ENCODE measurements at regions not wholly inside any gene's neighbourhood (a gene's known extent, or its start where the extent isn't known, plus 50 kb on each side); places are given as distances from the start of the nearest gene placed in this dataset.

GRCh38 chr14:23785208-23785607 lies 149.0 kb downstream of the DHRS2 start:
- Histone ChIP-seq H3K9ac (ENCODE audit: insufficient read depth, low read length, poor library complexity, severe bottlenecking) (no peak overlapping the region), H2AFZ (ENCODE audit: insufficient read depth, low read depth, low read length, poor library complexity, severe bottlenecking) (no peak overlapping the region), H3K27ac (ENCODE audit: low read depth in 1 of 2, low read length in 2 of 2) (no peak overlapping the region), H3K36me3 (replicated peaks in 1 of 2; ENCODE audit: control insufficient read depth in 1 of 2, insufficient read depth in 2 of 2, low read length in 2 of 2) (no peaks in the 10 kb centered on the region), H3K4me2 (replicated peaks; ENCODE audit: extremely low read depth, low read length, poor library complexity, severe bottlenecking) (no peak overlapping the region), H3K27me3 (ENCODE audit: control insufficient read depth in 2 of 2, insufficient read depth in 2 of 2, low read length in 2 of 2) (peaks cover 0 to 2% of the 10 kb centered on the region in 2 donors), H3K4me3 (replicated peaks in 1 of 3; ENCODE audit: low read depth in 2 of 3, low read length in 3 of 3) (no peak overlapping the region), H3K79me2 (ENCODE audit: insufficient read depth, low read length) (no peaks in the 10 kb centered on the region), H3K4me1 (ENCODE audit: control insufficient read depth in 1 of 2, insufficient read depth in 2 of 2, low read length in 2 of 2) (no peaks in the 10 kb centered on the region), H3K9me3 (replicated peaks in 1 of 2; ENCODE audit: control insufficient read depth in 1 of 2, insufficient read depth in 1 of 2, low read length in 2 of 2) (no peaks in the 10 kb centered on the region), H4K20me1 (ENCODE audit: insufficient read depth, low read length) (no peaks in the 10 kb centered on the region)
- no peak overlapping the region for H3K4me3 Mint-ChIP-seq
- no peak for TF ChIP-seq CTCF (IDR thresholded peaks at IDR 0.05)
- no peak for DNase-seq
- H3K27me3 Mint-ChIP-seq (ENCODE audit: low read depth in 3 of 3) = peaks cover 0 to 6% (median 3%) of the 10 kb centered on the region in 3 donors
- peaks cover 0 to 12% (median 5%) of the 10 kb centered on the region in 7 donors for H3K9me3 Mint-ChIP-seq
- no peaks in the 10 kb centered on the region for H3K4me1 Mint-ChIP-seq
- H3K27ac Mint-ChIP-seq = no peak overlapping the region
- H3K36me3 Mint-ChIP-seq = no peaks in the 10 kb centered on the region
- intact Hi-C loops (cut with micrococcal nuclease) = no loop called here
- 80% methylated on average over 1 of the region's 1 CpG for WGBS (ENCODE audit: insufficient coverage)

- no peaks in the 10 kb centered on the region for H3K36me3 Mint-ChIP-seq
- no peaks in the 10 kb centered on the region for H4K20me1 ChIP-seq (ENCODE audit: insufficient read depth, low read length)
- WGBS (ENCODE audit: insufficient coverage) = 100% methylated on average over 1 of the region's 1 CpG
- no peak for DNase-seq
- no peak overlapping the region for H3K4me3 Mint-ChIP-seq
- no peak overlapping the region for H3K4me2 ChIP-seq (replicated peaks; ENCODE audit: extremely low read depth, low read length, poor library complexity, severe bottlenecking)
- H3K9ac ChIP-seq (ENCODE audit: insufficient read depth, low read length, poor library complexity, severe bottlenecking) = no peak overlapping the region
- TF ChIP-seq CTCF (IDR thresholded peaks at IDR 0.05) = no peak
- no peak overlapping the region for H2AFZ ChIP-seq (ENCODE audit: insufficient read depth, low read depth, low read length, poor library complexity, severe bottlenecking)
- intact Hi-C loops (cut with micrococcal nuclease) = no loop called here
- no peaks in the 10 kb centered on the region for H3K27me3 ChIP-seq (ENCODE audit: control insufficient read depth in 2 of 2, insufficient read depth in 2 of 2, low read length in 2 of 2)
- H3K4me1 ChIP-seq (ENCODE audit: control insufficient read depth in 1 of 2, insufficient read depth in 2 of 2, low read length in 2 of 2) = no peaks in the 10 kb centered on the region
- H3K9me3 ChIP-seq (replicated peaks in 1 of 2; ENCODE audit: control insufficient read depth in 1 of 2, insufficient read depth in 1 of 2, low read length in 2 of 2) = no peaks in the 10 kb centered on the region
- peaks cover 0 to 4% (median 3%) of the 10 kb centered on the region in 3 donors for H3K27me3 Mint-ChIP-seq (ENCODE audit: low read depth in 3 of 3)
- H3K27ac Mint-ChIP-seq = no peak overlapping the region
- H3K79me2 ChIP-seq (ENCODE audit: insufficient read depth, low read length) = no peaks in the 10 kb centered on the region
- H3K36me3 ChIP-seq (replicated peaks in 1 of 2; ENCODE audit: control insufficient read depth in 1 of 2, insufficient read depth in 2 of 2, low read length in 2 of 2) = no peaks in the 10 kb centered on the region
- H3K4me1 Mint-ChIP-seq = no peaks in the 10 kb centered on the region
- no peak overlapping the region for H3K4me3 ChIP-seq (replicated peaks in 1 of 3; ENCODE audit: low read depth in 2 of 3, low read length in 3 of 3)
- H3K9me3 Mint-ChIP-seq = peaks cover 0 to 23% (median 4%) of the 10 kb centered on the region in 7 donors
- no peak overlapping the region for H3K27ac ChIP-seq (ENCODE audit: low read depth in 1 of 2, low read length in 2 of 2)
Measured at GRCh38 chr14:23787436-23787835, 151.3 kb downstream of the DHRS2 start.

Data from CD14-positive monocyte (primary cell).